ENCODE measurements at regions not wholly inside any gene's neighbourhood (a gene's known extent, or its start where the extent isn't known, plus 50 kb on each side); places are given as distances from the start of the nearest gene placed in this dataset.
A peak's percentile ranks its signal among the peaks of the same experiment; 100 is the strongest.

GRCh38 chr22:25405841-25406509 lies 158.5 kb upstream of the GRK3 start:
- peak overlapping the region; percentile 65 for H3K4me3 Mint-ChIP-seq
- Histone ChIP-seq H3K27ac (ENCODE audit: low read depth) (0 out of 2 replicates have a peak overlapping the region, but pooled peaks have one; percentile 20), H3K4me1 (ENCODE audit: insufficient read depth) (peaks cover 46% of the 10 kb centered on the region), H3K4me2 (peak overlapping the region; percentile 94), H3K36me3 (ENCODE audit: insufficient read depth) (no peaks in the 10 kb centered on the region), H3K4me3 (peak overlapping the region; percentile 68), H3K79me2 (replicated peaks; ENCODE audit: insufficient read depth) (peaks cover 33% of the 10 kb centered on the region), H2AFZ (peak overlapping the region; percentile 93), H4K20me1 (replicated peaks; ENCODE audit: insufficient read depth) (peaks cover 15% of the 10 kb centered on the region), H3K9me2 (ENCODE audit: insufficient read depth) (no peaks in the 10 kb centered on the region), H3F3A (replicated peaks; ENCODE audit: low read depth) (peaks cover 29% of the 10 kb centered on the region), H3K27me3 (ENCODE audit: insufficient read depth) (peaks cover 16% of the 10 kb centered on the region)
- ATAC-seq = no peak
- no peak for TF ChIP-seq ZNF331 (CRISPR knock-in tag; IDR thresholded peaks at IDR 0.05; ENCODE audit: low read depth)
- TF ChIP-seq ETS1 (IDR thresholded peaks at IDR 0.05) = no peak
- no peak for TF ChIP-seq CTCF (conservative IDR thresholded peaks at IDR 0.05; ENCODE audit: low read depth in 2 of 2)
- TF ChIP-seq STAT1 (IDR thresholded peaks at IDR 0.05; ENCODE audit: unreplicated experiment) = no peak
- no peak for TF ChIP-seq EZH2 (IDR thresholded peaks at IDR 0.05; ENCODE audit: low read depth, unreplicated experiment)
- TF ChIP-seq POLR2AphosphoS5 (IDR thresholded peaks at IDR 0.05; ENCODE audit: low read depth) = no peak
- TF ChIP-seq EZH2phosphoT487 (IDR thresholded peaks at IDR 0.05; ENCODE audit: unreplicated experiment) = no peak
- TF ChIP-seq JUNB (IDR thresholded peaks at IDR 0.05; ENCODE audit: unreplicated experiment) = no peak
- no peak for TF ChIP-seq ZNF462 (CRISPR knock-in tag; IDR thresholded peaks at IDR 0.05)
- no peak for TF ChIP-seq NANOG (IDR thresholded peaks at IDR 0.05; ENCODE audit: borderline replicate concordance)
- no peak for TF ChIP-seq CREB1 (CRISPR knock-in tag; IDR thresholded peaks at IDR 0.05; ENCODE audit: low read depth)
- no peak for TF ChIP-seq REST (IDR thresholded peaks at IDR 0.05; ENCODE audit: unreplicated experiment)
- TF ChIP-seq ZNF114 (CRISPR knock-in tag; IDR thresholded peaks at IDR 0.05) = no peak
- peaks cover 42% of the 10 kb centered on the region for H3K4me1 Mint-ChIP-seq
- H3K27me3 Mint-ChIP-seq (ENCODE audit: insufficient read depth, low read depth, poor library complexity) = peaks cover 27% of the 10 kb centered on the region
- DNase-seq (ENCODE audit: low spot score) = no peak
- H3K27ac Mint-ChIP-seq = no peak overlapping the region
- H3K36me3 Mint-ChIP-seq (ENCODE audit: low read depth) = no peaks in the 10 kb centered on the region; the same call in 2 of the 3 replicates
- H3K9me3 Mint-ChIP-seq = no peaks in the 10 kb centered on the region; the same call in 2 of the 3 replicates

All from GM23338 (cell line).